Mammary epithelial cell (primary cell): ENCODE measurements at regions not wholly inside any gene's neighbourhood (a gene's known extent, or its start where the extent isn't known, plus 50 kb on each side); places are given as distances from the start of the nearest gene placed in this dataset.

Source experiments
- CTCF ChIP-seq, 2 donors: IDR thresholded peaks in 1 of 2; conservative IDR thresholded peaks in 1 of 2; 2 replicates each; pipeline ENCODE4 v1.5.1; 2011 to 2012; ENCODE audit warnings: inconsistent platforms in 2 of 2, low read length in 2 of 2, mild to moderate bottlenecking in 2 of 2, control low read depth in 1 of 2, low read depth in 1 of 2; ENCODE audit not compliant: insufficient read depth in 1 of 2; ENCODE audit errors: extremely low read depth in 1 of 2
- EZH2 ChIP-seq: IDR thresholded peaks from 2 replicates; pipeline ENCODE4 v1.6.1; 2012; ENCODE audit warnings: low read length, inconsistent platforms, borderline replicate concordance

- TF ChIP-seq CTCF (conservative IDR thresholded peaks at IDR 0.05 in 1 of 2, IDR thresholded peaks at IDR 0.05 in 1 of 2; ENCODE audit: extremely low read depth in 1 of 2, insufficient read depth in 1 of 2, low read depth in 1 of 2, low read length in 2 of 2) = no peak
- no peak for TF ChIP-seq EZH2
These were observed 384.4 kb downstream of the NUAK1 start for GRCh38 chr12:105754313-105754712.
